ENCODE measurements at regions not wholly inside any gene's neighbourhood (a gene's known extent, or its start where the extent isn't known, plus 50 kb on each side); places are given as distances from the start of the nearest gene placed in this dataset.
"Not testable (repeated sequence)": the region's sequence is repeated elsewhere in the genome, so short reads cannot be mapped to it uniquely, and the experiment has no call there.

DNA sequence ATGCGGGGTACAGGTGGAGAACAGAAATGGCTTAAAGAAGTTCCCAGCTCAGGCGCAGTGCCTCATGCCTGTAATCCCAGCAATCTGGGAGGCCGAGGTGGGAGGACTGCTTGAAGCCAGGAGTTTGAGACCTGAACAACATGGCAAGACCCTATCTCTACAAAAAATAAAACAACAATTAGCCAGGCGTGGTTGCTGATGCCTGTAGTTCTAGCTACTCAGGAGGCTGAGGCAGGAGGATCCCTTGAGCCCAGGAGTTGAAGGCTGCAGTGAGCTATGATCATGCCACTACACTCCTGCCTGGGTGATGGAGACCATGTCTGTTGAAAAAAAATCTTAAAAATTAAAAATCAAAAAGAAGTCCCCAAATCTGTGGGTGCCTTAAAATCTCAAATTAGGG lies 228.3 kb upstream of the WSB1 start:
- no peak for DNase-seq (ENCODE audit: low read depth, low spot score)

DNA sequence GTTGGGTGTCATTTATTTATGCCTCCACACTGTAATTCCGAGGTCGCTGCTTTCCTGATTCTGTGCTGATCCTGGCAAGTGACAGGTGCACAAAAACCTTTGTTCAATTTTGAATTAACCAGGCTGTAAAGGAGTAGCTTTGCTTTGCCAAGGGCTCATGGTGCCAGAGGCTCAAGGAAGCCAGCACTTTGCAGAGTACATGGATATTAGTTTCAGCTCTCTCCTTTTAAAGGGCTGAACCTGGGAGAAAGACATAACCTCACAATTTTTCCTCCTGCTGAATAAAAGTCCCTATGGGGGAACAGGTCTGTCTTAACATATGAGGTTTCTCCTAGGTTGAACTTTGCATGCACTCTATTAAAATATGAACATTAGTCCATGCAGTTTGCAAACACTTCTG lies 227.6 kb upstream of the WSB1 start:
- no peak for DNase-seq (ENCODE audit: low read depth, low spot score)

DNA sequence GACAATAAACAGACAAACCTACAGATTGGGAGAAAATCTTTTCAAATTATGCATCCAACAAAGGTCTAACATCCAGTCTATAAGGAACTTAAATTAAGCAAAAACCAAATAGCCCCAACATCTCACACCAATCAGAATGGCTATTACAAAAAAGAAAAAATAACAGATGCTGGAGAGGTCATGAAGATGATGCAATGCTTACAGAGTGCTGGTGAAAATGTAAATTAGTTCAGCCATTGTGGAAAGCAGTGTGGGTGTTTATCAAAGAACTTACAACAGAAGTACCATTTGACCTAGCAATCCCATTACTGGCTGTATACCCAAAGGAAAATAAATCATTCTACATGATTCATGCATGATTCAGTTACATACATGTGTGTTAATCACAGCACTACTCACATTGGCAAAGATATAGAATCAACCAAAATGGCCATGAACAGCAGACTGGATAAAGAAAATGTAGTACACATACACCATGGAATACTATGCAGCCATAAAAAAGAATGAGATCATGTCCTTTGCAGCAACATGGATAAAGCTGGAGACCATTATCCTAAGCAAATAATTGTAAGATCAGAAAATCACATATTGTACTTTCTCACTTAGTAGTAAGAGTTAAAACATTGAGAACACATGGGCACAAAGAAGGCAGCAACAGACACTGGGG lies 223.9 kb upstream of the WSB1 start:
- no peak for DNase-seq (ENCODE audit: low read depth, low spot score)

DNA sequence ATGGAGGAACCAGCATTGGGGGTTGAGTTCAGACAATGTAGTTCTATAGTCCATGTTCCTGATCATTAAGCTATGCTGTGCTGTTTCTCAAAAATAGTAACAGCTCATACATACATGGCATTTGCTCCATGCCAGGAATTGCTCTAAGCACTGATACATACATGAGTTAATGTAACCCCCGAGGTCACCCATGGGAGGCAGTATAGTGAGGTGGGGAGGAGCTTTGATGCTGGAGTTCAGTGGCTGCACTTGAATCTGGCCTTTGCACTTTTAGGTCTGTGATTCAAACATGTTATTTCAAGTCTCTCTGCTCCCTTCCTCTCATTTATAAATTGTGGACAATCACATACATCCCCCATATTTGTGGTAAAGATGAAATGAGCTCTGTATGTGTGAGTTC lies 223.1 kb upstream of the WSB1 start:
- no peak for DNase-seq (ENCODE audit: low read depth, low spot score)

DNA sequence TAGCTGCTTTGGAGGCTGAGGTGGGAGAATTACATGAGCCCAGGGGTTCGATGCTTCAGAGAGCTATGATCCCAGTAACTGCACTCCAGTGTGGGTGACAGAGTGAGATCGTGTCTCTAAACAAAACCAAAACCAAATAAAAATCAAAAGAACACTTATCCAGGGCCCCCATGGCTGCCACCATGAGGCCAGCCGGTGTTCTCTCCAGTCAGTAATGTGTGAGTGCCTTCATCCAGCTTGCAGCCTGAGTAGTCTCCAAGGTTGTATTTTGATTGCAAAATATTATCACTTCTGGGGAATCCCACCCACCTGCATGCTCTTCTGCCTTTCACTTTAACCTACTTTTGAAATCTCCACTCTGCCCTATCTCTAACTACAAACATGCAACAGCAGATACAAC lies 221.0 kb upstream of the WSB1 start:
- DNase-seq (ENCODE audit: low read depth, low spot score), result no peak

DNA sequence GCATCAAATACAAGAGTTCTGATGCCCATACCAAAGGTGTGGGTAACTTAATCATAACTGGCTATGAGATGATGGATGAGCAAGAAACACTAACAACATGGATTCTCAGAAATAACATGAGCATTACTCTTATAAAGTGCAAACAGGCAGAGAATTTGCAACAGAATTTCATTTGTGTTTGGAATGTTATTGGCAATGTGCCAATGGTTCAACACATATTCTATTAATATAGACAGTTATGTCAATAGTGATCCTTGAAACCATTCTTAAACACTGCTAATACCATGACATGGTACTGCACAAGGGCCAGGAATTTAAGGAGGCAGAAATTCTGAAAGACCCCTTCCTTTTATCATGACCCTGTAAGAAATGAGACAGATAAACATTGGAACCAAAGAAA lies 217.1 kb upstream of the WSB1 start:
- no peak for DNase-seq (ENCODE audit: low read depth, low spot score)

DNA sequence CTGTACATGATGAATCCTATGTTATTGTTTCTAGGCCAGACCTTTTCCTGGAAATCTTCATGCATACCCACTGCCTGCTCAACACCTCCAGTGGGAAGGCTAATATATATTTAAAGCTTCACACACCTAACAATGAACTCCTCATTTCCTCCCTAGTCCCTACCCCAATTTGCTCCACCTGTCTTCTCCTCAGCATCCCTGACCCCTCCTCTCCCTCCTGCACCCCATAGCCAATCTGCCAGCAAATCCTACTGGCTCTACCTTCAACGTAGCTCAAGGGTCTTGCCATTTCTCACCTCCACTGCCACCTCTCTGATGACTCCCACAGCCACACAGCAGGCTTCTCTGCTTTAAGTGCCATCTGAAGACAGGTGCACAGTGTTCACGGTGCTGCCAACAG lies 215.6 kb upstream of the WSB1 start:
- no peak for DNase-seq (ENCODE audit: low read depth, low spot score)

DNA sequence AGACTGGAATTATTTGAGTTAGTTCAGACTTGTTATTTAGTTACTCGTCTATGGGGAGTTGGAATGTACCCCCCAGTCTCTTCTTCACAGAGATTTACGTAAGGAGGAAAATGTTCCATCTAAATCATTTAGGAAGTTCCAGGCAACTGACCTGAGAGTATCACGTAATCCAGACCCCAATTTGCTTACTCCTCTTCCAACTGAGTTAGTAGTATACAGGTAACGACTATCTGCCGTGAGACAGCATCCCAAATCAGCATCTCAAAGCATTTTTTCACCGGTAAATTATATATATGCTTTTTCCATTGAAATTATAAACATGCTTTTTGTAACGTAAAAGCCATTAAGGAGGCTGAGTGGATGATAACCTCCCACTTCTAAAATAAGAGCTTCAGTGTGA lies 214.3 kb upstream of the WSB1 start:
- DNase-seq (ENCODE audit: low read depth, low spot score), result no peak

DNA sequence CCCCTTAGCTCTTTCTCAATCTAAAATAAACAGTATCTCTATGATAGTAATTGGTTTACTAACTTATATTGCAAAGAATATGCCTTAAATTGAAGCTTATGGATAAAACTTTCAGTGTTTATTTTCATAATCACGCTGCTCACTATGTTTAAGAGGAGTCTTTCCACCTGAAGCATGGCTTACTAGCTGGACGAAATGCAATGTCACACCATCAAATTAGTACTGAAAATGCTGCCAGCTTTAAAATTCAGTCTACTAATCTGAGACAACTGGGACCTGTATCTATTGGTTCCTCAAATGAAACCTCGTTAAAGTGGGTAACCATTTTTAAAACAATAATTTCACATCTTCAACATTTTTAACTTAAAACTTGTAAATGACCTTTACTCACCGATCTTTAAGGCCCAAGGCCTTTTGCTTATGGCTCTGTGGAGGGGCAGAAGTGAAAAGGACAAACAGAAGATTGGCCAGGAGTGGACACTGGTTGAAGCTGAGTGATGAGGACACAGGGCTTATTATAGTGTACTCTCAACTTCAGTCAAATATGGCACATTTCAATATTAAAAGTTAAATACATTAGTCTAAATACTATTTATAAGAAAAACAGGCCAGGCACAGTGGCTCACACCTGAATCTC lies 212.8 kb upstream of the WSB1 start:
- no peak for DNase-seq (ENCODE audit: low read depth, low spot score)

DNA sequence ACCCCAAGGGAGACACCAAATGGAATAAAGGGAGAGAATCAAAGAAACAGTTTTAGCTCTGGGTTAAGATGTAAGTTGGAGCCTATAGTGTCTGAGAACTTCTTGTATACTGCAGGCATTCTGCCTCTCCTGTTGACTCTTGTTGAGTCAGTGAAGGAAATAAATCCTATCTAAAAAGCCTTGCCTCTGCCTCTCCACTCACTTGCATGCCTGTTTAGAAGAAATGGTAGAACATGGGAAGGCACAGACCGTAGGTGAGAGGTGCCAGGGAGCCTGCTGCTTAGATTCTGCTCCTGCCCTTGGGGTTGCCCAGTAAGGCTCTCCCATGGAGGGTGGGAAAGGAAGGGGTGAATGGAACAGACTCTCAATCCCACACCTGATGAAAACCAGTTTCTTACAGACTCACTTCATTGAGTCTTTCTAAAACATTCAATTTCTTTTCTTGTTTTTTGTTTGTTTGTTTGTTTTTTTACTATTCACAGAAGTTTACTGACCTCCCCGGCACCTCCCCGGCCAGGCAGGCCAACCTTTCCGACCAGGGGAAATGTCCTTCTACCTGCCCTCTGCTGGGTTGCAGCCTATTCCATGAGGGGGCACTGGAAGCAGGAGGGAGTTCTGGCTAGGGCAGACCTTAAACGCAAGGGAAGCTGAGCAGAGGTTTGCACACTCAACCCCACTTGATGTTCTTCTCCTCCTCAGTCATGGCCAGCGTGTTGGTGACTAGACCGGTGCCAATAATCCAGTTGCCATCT lies 211.7 kb upstream of the WSB1 start:
- no peak for DNase-seq (ENCODE audit: low read depth, low spot score)

DNA sequence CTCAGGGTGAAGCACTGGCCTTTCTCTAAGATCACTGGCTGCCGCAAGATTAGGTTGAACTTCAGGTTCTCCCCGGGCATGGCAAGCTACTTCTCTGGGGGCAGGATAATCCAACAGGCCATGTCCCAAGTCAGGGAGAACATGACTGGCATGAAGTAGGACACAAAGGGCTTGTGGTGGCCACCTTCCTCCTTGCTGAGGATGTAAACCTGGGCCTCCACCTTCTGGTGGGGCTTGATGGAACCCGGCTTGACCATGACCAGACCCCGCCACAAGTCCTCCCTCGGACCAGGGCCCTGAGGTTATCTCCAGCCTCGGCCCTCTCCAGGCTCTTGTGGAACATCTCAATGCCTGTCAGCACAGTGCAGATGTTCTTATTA lies 211.1 kb upstream of the WSB1 start:
- no peak for DNase-seq (ENCODE audit: low read depth, low spot score)

DNA sequence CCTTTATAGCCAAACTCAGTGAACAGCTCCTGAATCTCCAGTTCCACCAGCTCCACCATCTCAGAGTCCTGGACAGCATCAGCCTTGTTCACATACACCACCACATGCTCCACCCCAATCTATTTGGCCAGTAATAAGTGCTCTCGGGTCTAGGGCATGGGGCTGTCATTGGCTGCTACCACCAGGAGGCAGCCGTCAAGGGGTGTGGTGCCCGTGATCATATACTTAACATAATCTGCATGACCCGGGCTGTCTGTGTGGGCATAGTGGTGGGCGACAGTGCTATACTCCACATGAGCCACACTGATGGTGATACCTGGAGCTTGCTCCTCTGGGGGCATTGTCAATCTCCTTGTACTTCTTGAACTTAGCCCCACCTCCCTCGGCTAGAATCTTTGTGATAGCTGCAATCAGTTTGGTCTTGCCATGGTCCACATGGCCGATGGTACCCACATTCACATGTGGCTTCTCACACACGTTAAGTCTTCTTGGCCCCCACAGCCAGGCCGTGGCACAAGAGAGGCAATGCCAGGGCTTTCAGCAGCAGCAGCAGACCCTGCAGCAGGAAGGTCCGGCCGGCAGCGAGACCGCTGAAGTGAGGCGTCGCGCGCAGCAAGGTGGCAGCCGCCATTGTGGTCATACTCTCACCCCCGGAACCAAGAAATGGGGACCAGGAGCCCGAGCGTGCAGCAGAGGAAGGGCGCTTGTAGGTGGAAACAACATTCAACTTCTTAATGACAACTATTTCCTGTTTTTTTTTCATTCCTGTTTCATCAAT lies 210.3 kb upstream of the WSB1 start:
- DNase-seq (ENCODE audit: low read depth, low spot score), result no peak

DNA sequence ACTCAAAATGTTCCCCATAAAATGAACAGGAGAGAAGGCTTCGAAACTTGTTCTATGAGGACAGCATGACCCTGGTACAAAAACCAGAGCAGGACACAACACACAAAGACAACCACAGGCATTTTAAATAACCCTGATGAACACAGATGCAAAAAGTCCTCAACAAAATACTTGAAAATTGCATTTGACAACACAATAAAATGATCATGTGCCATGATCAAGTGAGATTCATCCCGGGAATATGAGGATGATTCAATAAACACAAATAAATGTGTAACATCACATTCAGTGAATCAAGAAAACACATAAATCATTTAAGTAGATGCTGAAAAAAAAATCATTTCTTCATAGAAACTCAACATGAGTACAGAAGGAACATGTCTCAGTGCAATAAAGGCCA lies 208.4 kb upstream of the WSB1 start:
- no peak for DNase-seq (ENCODE audit: low read depth, low spot score)

DNA sequence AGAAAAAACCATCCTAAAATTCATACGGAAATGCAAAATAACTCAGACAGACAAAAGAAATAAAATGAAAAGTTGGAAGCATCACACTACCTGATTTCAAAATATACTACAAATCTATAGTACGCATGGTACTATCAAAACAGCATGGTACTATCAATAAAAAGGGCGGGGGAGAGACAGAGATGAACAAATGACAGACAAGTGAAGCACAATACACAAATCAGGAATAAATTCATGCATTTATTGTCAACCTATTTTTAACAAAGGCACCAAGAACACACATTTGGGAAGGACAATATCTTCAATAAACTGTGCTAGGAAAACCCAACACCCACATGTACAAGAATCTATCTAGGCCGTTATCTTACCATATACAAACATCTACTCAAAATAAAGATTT lies 207.4 kb upstream of the WSB1 start:
- no peak for DNase-seq (ENCODE audit: low read depth, low spot score)

DNA sequence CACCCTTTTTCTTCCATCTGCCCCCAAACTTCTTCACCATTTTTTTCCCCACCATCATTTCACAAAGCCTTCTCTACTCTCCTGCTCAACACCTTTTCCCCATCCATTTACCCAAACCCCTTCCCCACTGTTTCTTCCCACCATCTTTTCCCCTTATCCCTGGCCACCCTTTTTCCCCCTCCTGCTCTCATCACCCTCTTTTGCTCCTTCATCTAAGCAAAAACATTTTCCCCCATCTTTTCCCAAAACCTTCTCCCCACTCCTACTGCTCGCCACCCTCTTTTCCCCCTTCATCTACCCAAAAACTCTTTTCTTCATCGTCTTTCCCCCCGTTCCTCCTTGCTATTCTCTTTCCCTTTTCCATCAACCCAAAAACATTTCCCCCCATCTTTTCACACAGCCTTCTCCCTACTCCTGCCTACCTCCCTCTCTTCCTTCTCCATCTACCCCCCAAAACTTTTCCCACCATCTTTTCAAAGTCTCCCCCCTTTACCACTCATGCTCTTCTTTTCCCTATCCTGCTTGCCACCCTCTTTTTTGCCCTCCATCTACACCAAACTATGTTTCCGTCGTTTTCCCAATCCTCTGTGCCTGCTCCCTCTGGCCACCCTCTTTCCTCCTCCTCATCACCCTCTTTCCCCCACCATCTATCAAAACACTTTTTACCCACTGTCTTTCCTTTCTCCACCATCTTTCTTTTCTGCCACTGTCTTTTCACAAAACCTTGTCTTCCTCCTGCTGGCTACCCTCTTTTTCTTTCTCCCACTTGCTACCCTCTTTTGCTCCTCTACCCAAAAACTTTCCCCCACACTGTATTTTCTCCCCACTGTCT lies 205.8 kb upstream of the WSB1 start:
- no peak for DNase-seq (ENCODE audit: low read depth, low spot score)

DNA sequence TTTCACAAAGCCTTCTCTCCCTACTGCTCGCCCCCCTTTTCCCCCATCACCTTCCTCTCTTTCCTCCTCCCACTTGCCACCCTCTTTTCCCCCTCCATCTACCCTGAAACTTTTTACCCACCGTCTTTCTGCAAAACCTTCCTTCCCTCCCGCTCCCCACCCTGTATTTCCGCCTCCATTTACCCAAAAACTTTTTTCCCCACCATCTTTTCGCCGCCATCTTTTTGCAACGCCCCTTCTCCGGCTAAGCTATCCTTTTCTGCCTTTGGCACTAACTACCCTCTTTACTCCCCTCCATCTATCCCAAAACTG lies 205.2 kb upstream of the WSB1 start:
- no peak for DNase-seq (ENCODE audit: low read depth, low spot score)

DNA sequence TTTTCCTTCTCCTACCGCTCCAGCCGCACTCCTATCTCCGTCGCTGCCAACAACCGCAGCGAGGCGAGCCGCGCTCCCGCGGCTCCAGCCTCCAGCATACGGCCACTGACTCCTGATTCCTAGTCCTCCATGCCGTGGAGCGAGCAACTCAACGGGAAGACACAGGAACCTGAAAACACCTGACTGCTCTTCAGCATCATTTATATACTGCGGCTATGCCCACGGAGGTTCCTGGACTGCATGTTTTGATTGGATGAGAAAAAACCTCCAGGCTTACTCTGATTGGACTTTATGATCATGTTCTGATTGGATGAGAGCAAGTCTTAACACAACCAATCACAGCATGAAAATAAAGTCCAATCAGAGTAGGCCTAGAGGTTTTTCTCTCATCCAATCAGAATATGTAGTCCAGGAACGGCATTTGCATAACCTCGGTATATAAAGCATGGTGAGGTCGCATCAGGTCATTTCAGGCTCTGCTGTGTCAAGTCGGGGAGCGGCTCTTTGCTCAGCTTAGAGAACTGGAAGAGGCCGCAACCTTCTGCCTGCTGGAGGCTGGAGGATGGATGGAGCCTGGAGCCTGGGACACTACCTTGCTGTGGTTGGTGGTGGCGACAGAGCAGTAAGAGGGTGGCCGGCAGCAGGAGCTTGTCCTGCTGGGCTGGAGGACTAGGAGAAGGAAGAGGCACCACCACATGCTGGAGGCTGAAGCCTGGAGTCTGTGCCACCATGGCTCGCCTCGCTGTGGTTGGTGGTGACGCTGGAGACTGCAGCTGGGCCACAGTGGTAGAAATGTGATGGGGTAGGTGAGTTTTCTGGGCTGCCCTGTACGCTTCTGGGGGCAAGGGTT lies 204.6 kb upstream of the WSB1 start:
- not testable (repeated sequence) for DNase-seq (ENCODE audit: low read depth, low spot score)

DNA sequence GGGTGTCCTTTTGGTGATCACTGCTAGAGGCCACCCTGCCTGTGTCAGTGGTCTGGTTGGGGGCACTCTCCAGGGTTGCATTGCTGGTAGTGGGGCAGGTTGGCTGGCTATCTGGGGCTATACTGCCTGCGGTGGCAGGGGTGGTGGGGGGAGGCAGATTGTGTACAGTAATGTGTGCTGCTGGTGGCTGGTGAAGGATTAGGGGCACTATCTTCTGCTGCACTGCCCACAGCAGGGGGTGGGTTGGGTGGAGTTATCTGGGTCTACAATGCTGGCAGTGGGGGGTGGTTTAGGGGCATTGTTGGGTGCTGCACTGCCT lies 204.0 kb upstream of the WSB1 start:
- no peak for DNase-seq (ENCODE audit: low read depth, low spot score)

DNA sequence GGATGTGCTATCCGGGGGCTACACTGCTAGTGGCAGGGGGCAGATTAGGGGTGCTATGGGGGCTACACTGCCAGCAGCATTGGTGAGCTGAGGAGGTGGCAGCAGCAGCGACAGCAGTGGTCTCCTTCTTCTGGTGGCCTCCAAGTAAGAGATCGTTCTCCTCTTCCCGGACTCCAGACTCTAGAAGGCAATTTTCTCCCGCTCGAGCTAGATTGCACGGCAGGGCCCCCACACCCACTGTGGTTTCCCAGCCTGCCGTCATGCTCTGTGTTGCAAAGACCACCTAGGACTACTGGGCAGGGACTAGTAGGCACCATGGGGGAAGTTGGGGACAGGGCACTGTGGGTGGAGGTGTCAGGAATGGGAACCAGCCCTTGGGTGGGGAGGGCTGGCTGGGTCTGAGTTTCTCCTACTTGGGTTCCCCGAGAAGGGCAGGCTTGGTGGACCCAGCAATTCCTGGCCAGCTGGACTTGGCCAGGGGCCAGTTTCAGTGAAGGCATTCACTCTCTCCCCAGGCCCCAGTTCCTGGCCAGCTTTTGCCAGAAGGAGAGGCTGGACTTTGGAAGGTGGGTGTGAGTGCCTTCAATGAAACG lies 203.4 kb upstream of the WSB1 start:
- DNase-seq (ENCODE audit: low read depth, low spot score), result not testable (repeated sequence)

DNA sequence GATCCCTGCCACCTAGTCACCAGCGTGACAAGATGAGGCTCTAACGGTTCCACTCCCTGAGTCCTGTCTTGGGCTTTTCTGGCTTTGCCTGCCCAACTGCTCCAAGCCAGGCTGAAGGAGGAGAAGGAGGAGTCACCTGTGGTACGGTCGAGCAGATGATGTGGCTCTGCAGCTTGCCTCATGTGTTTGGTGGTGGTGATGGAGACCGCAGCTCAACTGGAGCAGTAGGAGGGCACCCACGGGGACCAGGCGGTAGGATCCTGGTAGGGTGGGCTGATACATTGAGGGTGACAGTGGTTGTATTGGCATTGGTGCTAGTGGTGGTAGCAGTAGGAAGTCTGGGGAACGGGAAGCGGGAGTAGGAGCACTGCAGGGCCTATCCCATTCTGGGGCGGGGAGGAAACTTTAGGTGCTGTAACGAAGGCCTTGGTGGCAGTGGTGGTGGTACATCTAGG lies 202.8 kb upstream of the WSB1 start:
- no peak for DNase-seq (ENCODE audit: low read depth, low spot score)
